Body of pancreas (tissue), 4 donors: ENCODE measurements at regions not wholly inside any gene's neighbourhood (a gene's known extent, or its start where the extent isn't known, plus 50 kb on each side); places are given as distances from the start of the nearest gene placed in this dataset.

ENCODE experiments used
- ATAC-seq: fragments of 150-250 bp; one replicate; pipeline ENCODE4 v1.9.1; 2016
- DNase-seq, 4 donors: peaks; one replicate each; pipeline ENCODE4 v3.0.0-alpha.2; 2019
- H3K27ac ChIP-seq, 4 donors: fragments of 200-600 bp; sonication (generic); 1 replicate in 3 of 4; 2 replicates in 1 of 4; pipeline versions ENCODE4 v1.5.1 to v1.6.1; 2016 to 2019; ENCODE audit warnings: mild to moderate bottlenecking in 1 of 4, mixed read lengths in 1 of 4, moderate library complexity in 1 of 4
- H3K27me3 ChIP-seq, 2 donors: fragments of 200-600 bp; sonication (generic); one replicate each; pipeline ENCODE4 v1.6.0; 2016; ENCODE audit warnings: mild to moderate bottlenecking in 1 of 2
- H3K36me3 ChIP-seq, 2 donors: fragments of 200-600 bp; sonication (generic); replicated peaks in 1 of 2; 2 replicates each; pipeline ENCODE4 v1.5.1; 2016; ENCODE audit warnings: low read depth in 2 of 2; ENCODE audit not compliant: insufficient read depth in 1 of 2
- H3K4me1 ChIP-seq: fragments of 200-600 bp; sonication (generic); one replicate; pipeline ENCODE4 v1.6.0; 2016
- H3K4me3 ChIP-seq, 2 donors: fragments of 200-600 bp; sonication (generic); 1 replicate in 1 of 2; 2 replicates in 1 of 2; pipeline ENCODE4 v1.5.1; 2016 to 2019
- H3K9me3 ChIP-seq, 3 donors: fragments of 200-600 bp; sonication (generic); 1 replicate in 2 of 3; 2 replicates in 1 of 3; pipeline ENCODE4 v1.5.1; 2016
- CTCF ChIP-seq, 7 experiments: fragments of 450-650 bp in 4 of 7; fragments of 200-600 bp in 3 of 7; sonication (generic) in 3 of 7; IDR thresholded peaks; one replicate each; pipeline ENCODE4 v1.5.1; 2016 to 2019; ENCODE audit warnings: antibody characterized with exemption in 7 of 7
- POLR2A ChIP-seq, 3 donors: fragments of 450-650 bp; IDR thresholded peaks; one replicate each; pipeline ENCODE4 v1.6.1; 2016; ENCODE audit warnings: antibody characterized with exemption in 3 of 3, mild to moderate bottlenecking in 2 of 3
- WGBS, 2 donors: methylation state at CpG; one replicate each; pipeline ENCODE4 v1.1.5; 2017; 5-methylcytosine and 5-hydroxymethylcytosine counted together
- intact Hi-C: fragments of 100-400 bp; cut with DNase I; formaldehyde crosslinking; loops from one replicate; pipeline ENCODE4 v1.15.1; 2023

- ATAC-seq = no peak
- DNase-seq = peak in 2 of 4 donors; percentile 23 to 24
- Histone ChIP-seq H3K27ac (no peak overlapping the region), H3K36me3 (no peaks in the 10 kb centered on the region), H3K4me3 (no peak overlapping the region), H3K4me1 (no peaks in the 10 kb centered on the region), H3K9me3 (no peaks in the 10 kb centered on the region), H3K27me3 (no peaks in the 10 kb centered on the region)
- intact Hi-C loops = no loop called here
- TF ChIP-seq POLR2A (IDR thresholded peaks at IDR 0.05) = no peak
- no peak for TF ChIP-seq CTCF (IDR thresholded peaks at IDR 0.05)
- 54 to 95% methylated on average over 4 to 10 of the region's 10 CpGs for WGBS, 2 donors
Measured at GRCh38 chr4:32189130-32189529, 1469.0 kb downstream of the PCDH7 start.

- no peak overlapping the region for H3K4me3 ChIP-seq
- no peaks in the 10 kb centered on the region for H3K36me3 ChIP-seq
- H3K4me1 ChIP-seq = no peaks in the 10 kb centered on the region
- WGBS, 2 donors = 88 to 89% methylated on average over 5 of the region's 5 CpGs
- ATAC-seq = no peak
- H3K27ac ChIP-seq = no peak overlapping the region
- intact Hi-C loops = no loop called here
- no peak for TF ChIP-seq CTCF (IDR thresholded peaks at IDR 0.05)
- TF ChIP-seq POLR2A (IDR thresholded peaks at IDR 0.05) = no peak
- no peaks in the 10 kb centered on the region for H3K9me3 ChIP-seq
- DNase-seq = no peak
- H3K27me3 ChIP-seq = no peaks in the 10 kb centered on the region
Measured at GRCh38 chr4:32189788-32190187, 1469.6 kb downstream of the PCDH7 start.

- H3K4me1 ChIP-seq = no peaks in the 10 kb centered on the region
- H3K27ac ChIP-seq = no peak overlapping the region
- intact Hi-C loops = no loop called here
- no peak overlapping the region for H3K4me3 ChIP-seq
- no peak for ATAC-seq
- DNase-seq = no peak
- WGBS, 2 donors = 60 to 61% methylated on average over 4 of the region's 4 CpGs
- TF ChIP-seq POLR2A (IDR thresholded peaks at IDR 0.05) (no peak), CTCF (IDR thresholded peaks at IDR 0.05) (no peak)
- H3K9me3 ChIP-seq = no peaks in the 10 kb centered on the region
- no peaks in the 10 kb centered on the region for H3K36me3 ChIP-seq
- H3K27me3 ChIP-seq = no peaks in the 10 kb centered on the region
Measured at GRCh38 chr4:32191961-32192360, 1471.8 kb downstream of the PCDH7 start.

GRCh38 chr4:32192363-32192762 is 1472.2 kb downstream of the PCDH7 start:
- intact Hi-C loops = no loop called here
- Histone ChIP-seq H3K9me3 (no peaks in the 10 kb centered on the region), H3K4me3 (no peak overlapping the region), H3K27me3 (no peaks in the 10 kb centered on the region), H3K27ac (no peak overlapping the region), H3K36me3 (no peaks in the 10 kb centered on the region), H3K4me1 (no peaks in the 10 kb centered on the region)
- TF ChIP-seq POLR2A (IDR thresholded peaks at IDR 0.05) = no peak
- no peak for TF ChIP-seq CTCF (IDR thresholded peaks at IDR 0.05)
- no peak for ATAC-seq
- DNase-seq = no peak

- H3K27ac ChIP-seq = no peak overlapping the region
- 71 to 85% methylated on average over 4 of the region's 4 CpGs for WGBS, 2 donors
- TF ChIP-seq POLR2A (IDR thresholded peaks at IDR 0.05) (no peak), CTCF (IDR thresholded peaks at IDR 0.05) (no peak)
- intact Hi-C loops = no loop called here
- DNase-seq (no peak), ATAC-seq (no peak)
- no peaks in the 10 kb centered on the region for H3K9me3 ChIP-seq
- H3K36me3 ChIP-seq = no peaks in the 10 kb centered on the region
- H3K4me1 ChIP-seq = no peaks in the 10 kb centered on the region
- H3K4me3 ChIP-seq = no peak overlapping the region
- H3K27me3 ChIP-seq = no peaks in the 10 kb centered on the region
Measured at GRCh38 chr4:32192991-32193390, 1472.8 kb downstream of the PCDH7 start.
